Kidney epithelial cell (primary cell): ENCODE measurements at regions not wholly inside any gene's neighbourhood (a gene's known extent, or its start where the extent isn't known, plus 50 kb on each side); places are given as distances from the start of the nearest gene placed in this dataset.

ENCODE experiments used
- DNase-seq: peaks from one replicate; pipeline ENCODE4 v3.0.0-alpha.2; 2010; ENCODE audit warnings: low read depth
- H3K27me3 ChIP-seq: 2 replicates; pipeline ENCODE4 v1.6.0; 2011; ENCODE audit warnings: low read length; ENCODE audit not compliant: control insufficient read depth, insufficient read depth
- H3K36me3 ChIP-seq: 2 replicates; pipeline ENCODE4 v1.5.1; 2011; ENCODE audit warnings: low read length; ENCODE audit not compliant: control insufficient read depth, insufficient read depth
- H3K4me3 ChIP-seq: 2 replicates; pipeline ENCODE4 v1.5.1; 2011; ENCODE audit warnings: low read depth, mild to moderate bottlenecking, control low read depth, low read length
- TF ChIP-seq, protein P1 (sequence below): IDR thresholded peaks from 2 replicates; pipeline ENCODE4 v1.5.1; 2011; ENCODE audit warnings: mild to moderate bottlenecking, moderate library complexity, low read length, control low read depth, inconsistent platforms; ENCODE audit not compliant: insufficient read depth, poor library complexity, severe bottlenecking

DNA sequence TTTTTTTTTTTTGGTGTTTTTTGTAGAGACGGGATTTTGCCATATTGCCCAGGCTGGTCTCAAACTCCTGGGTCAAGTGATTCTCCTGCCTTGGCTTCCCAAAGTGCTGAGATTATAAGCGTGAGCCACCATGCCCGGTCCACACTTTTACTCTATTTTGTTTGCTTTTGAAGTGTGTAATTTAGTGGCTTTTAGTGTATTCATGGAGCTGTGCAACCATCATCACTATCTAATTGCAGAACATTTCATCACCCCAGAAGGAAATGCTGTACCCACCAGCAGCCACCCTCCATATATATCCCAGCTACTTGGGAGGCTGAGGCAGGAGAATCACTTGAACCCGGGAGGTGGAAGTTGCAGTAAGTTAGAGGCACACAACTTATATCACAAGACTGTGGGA, 136.9 kb upstream of the ERRFI1 start:
- TF ChIP-seq, protein P1, sequence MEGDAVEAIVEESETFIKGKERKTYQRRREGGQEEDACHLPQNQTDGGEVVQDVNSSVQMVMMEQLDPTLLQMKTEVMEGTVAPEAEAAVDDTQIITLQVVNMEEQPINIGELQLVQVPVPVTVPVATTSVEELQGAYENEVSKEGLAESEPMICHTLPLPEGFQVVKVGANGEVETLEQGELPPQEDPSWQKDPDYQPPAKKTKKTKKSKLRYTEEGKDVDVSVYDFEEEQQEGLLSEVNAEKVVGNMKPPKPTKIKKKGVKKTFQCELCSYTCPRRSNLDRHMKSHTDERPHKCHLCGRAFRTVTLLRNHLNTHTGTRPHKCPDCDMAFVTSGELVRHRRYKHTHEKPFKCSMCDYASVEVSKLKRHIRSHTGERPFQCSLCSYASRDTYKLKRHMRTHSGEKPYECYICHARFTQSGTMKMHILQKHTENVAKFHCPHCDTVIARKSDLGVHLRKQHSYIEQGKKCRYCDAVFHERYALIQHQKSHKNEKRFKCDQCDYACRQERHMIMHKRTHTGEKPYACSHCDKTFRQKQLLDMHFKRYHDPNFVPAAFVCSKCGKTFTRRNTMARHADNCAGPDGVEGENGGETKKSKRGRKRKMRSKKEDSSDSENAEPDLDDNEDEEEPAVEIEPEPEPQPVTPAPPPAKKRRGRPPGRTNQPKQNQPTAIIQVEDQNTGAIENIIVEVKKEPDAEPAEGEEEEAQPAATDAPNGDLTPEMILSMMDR: no peak
- Histone ChIP-seq H3K36me3 (no peaks in the 10 kb centered on the region), H3K4me3 (no peak overlapping the region), H3K27me3 (no peaks in the 10 kb centered on the region)
- DNase-seq: no peak

DNA sequence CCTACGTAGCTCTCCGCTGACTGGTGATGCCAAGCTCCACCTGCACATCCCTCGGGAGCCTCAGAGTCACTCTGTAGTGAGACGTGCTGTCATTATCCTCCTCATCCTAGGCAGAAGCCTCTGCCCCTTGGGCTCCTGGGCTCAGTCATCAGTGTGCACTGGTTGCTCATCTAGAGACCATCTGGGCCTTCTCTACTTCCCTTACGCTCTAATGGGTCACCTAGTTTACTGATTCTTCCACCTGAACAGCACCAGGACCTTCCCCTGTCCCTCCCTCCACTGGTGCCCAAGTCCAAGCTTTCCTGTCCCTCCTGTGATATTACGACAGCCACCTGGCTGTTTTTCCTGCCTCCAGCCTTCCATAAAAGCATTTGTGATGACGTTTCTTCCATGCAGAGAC, 136.1 kb upstream of the ERRFI1 start:
- DNase-seq: no peak
- Histone ChIP-seq H3K27me3 (no peaks in the 10 kb centered on the region), H3K36me3 (no peaks in the 10 kb centered on the region), H3K4me3 (no peak overlapping the region)
- TF ChIP-seq, protein P1: no peak

- DNase-seq: no peak
- no peak overlapping the region for H3K4me3 ChIP-seq
- TF ChIP-seq, protein P1: no peak
- no peaks in the 10 kb centered on the region for H3K36me3 ChIP-seq
- no peaks in the 10 kb centered on the region for H3K27me3 ChIP-seq
These were observed 135.5 kb upstream of the ERRFI1 start for GRCh38 chr1:8161546-8162105.

- Histone ChIP-seq H3K27me3 (no peaks in the 10 kb centered on the region), H3K4me3 (no peak overlapping the region), H3K36me3 (no peaks in the 10 kb centered on the region)
- no peak for DNase-seq
- TF ChIP-seq, protein P1: no peak
These were observed 133.4 kb upstream of the ERRFI1 start for GRCh38 chr1:8159470-8160024.

- no peaks in the 10 kb centered on the region for H3K36me3 ChIP-seq
- H3K27me3 ChIP-seq: no peaks in the 10 kb centered on the region
- DNase-seq: no peak
- no peak overlapping the region for H3K4me3 ChIP-seq
- TF ChIP-seq, protein P1: no peak
These were observed 132.9 kb upstream of the ERRFI1 start for GRCh38 chr1:8158995-8159394.

DNA sequence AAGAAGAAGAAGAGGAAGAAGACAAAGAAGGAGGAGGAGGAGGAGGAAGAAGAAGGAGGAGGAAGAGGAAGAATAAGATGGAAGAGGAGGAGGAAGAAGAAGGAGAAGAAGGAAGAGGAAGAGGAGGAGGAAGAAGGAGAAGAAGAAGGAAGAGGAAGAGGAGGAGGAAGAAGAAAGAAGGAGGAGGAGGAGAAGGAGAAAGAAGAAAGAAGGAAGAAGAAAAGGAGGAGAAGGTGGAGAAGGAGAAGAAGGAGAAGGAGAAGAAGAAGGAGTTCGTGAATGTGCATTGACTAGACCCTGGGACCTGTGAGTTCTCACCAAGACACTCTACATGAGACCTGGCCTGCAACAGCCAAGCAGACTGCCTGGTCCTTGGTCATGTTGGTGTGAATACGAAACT, 131.7 kb upstream of the ERRFI1 start:
- DNase-seq: no peak
- H3K27me3 ChIP-seq: no peaks in the 10 kb centered on the region
- no peaks in the 10 kb centered on the region for H3K36me3 ChIP-seq
- TF ChIP-seq, protein P1: no peak
- H3K4me3 ChIP-seq: no peak overlapping the region
